NCI-H1048 (cell line): ENCODE measurements at regions not wholly inside any gene's neighbourhood (a gene's known extent, or its start where the extent isn't known, plus 50 kb on each side); places are given as distances from the start of the nearest gene placed in this dataset.
"Not testable (repeated sequence)": the region's sequence is repeated elsewhere in the genome, so short reads cannot be mapped to it uniquely, and the experiment has no call there.

Source experiments
- DNase-seq: peaks from one replicate; lab custom pipeline; 2025; lab: John Stamatoyannopoulos, UW

GRCh38 chr11:23143022-23143421 is 282.7 kb upstream of the CCDC179 start:
- DNase-seq: no peak

GRCh38 chr11:23151819-23152218 is 291.5 kb upstream of the CCDC179 start:
- DNase-seq: no peak

- no peak for DNase-seq
Measured at GRCh38 chr11:23155503-23155902, 295.2 kb upstream of the CCDC179 start.

- no peak for DNase-seq
Measured at GRCh38 chr11:23164022-23164421, 303.7 kb upstream of the CCDC179 start.

- DNase-seq: no peak
Measured at GRCh38 chr11:23166376-23166775, 306.1 kb upstream of the CCDC179 start.

GRCh38 chr11:23179609-23180008 is 319.3 kb upstream of the CCDC179 start:
- no peak for DNase-seq

GRCh38 chr11:23181022-23181807 is 320.9 kb upstream of the CCDC179 start:
- no peak for DNase-seq

GRCh38 chr11:23192256-23192655 is 332.0 kb upstream of the CCDC179 start:
- no peak for DNase-seq

- DNase-seq: no peak
Measured at GRCh38 chr11:23201936-23202522, 341.8 kb upstream of the CCDC179 start.

GRCh38 chr11:23202611-23203010 is 342.3 kb upstream of the CCDC179 start:
- DNase-seq: no peak

GRCh38 chr11:23205156-23205871 is 345.0 kb upstream of the CCDC179 start:
- no peak for DNase-seq

- DNase-seq: no peak
Measured at GRCh38 chr11:23206741-23207336, 346.6 kb upstream of the CCDC179 start.

GRCh38 chr11:23211221-23211620 is 350.9 kb upstream of the CCDC179 start:
- DNase-seq: no peak

- DNase-seq: no peak
Measured at GRCh38 chr11:23212807-23213206, 352.5 kb upstream of the CCDC179 start.

- no peak for DNase-seq
Measured at GRCh38 chr11:23217072-23217471, 356.8 kb upstream of the CCDC179 start.

GRCh38 chr11:23220086-23220485 is 359.8 kb upstream of the CCDC179 start:
- not testable (repeated sequence) for DNase-seq

GRCh38 chr11:23221366-23221765 is 361.1 kb upstream of the CCDC179 start:
- DNase-seq: no peak

GRCh38 chr11:23226331-23227077 is 366.2 kb upstream of the CCDC179 start:
- no peak for DNase-seq

- no peak for DNase-seq
Measured at GRCh38 chr11:23227078-23227445, 366.8 kb upstream of the CCDC179 start.

- no peak for DNase-seq
Measured at GRCh38 chr11:23232652-23233051, 372.4 kb upstream of the CCDC179 start.

- no peak for DNase-seq
Measured at GRCh38 chr11:23233075-23233474, 372.8 kb upstream of the CCDC179 start.
